ENCODE measurements at regions not wholly inside any gene's neighbourhood (a gene's known extent, or its start where the extent isn't known, plus 50 kb on each side); places are given as distances from the start of the nearest gene placed in this dataset.

- no peak for DNase-seq
Measured at GRCh38 chr2:8527031-8527430, 154.8 kb upstream of the ID2 start.

GRCh38 chr2:8527676-8528075 lies 154.2 kb upstream of the ID2 start:
- DNase-seq = no peak

GRCh38 chr2:8528863-8529262 lies 153.0 kb upstream of the ID2 start:
- DNase-seq = no peak

GRCh38 chr2:8529706-8530277 lies 152.1 kb upstream of the ID2 start:
- DNase-seq = no peak

- DNase-seq = no peak
Measured at GRCh38 chr2:8531481-8531880, 150.4 kb upstream of the ID2 start.

GRCh38 chr2:8532438-8532837 lies 149.4 kb upstream of the ID2 start:
- no peak for DNase-seq

GRCh38 chr2:8533923-8534322 lies 147.9 kb upstream of the ID2 start:
- DNase-seq = no peak

- no peak for DNase-seq
Measured at GRCh38 chr2:8534386-8534728, 147.5 kb upstream of the ID2 start.

- no peak for DNase-seq
Measured at GRCh38 chr2:8534729-8535468, 147.0 kb upstream of the ID2 start.

GRCh38 chr2:8535469-8535795 lies 146.4 kb upstream of the ID2 start:
- DNase-seq = no peak

- DNase-seq = no peak
Measured at GRCh38 chr2:8535821-8536685, 145.8 kb upstream of the ID2 start.

GRCh38 chr2:8536686-8537561 lies 144.9 kb upstream of the ID2 start:
- no peak for DNase-seq

- no peak for DNase-seq
Measured at GRCh38 chr2:8537562-8538155, 144.2 kb upstream of the ID2 start.

- no peak for DNase-seq
Measured at GRCh38 chr2:8538531-8538930, 143.3 kb upstream of the ID2 start.

GRCh38 chr2:8538931-8539621 lies 142.8 kb upstream of the ID2 start:
- DNase-seq = no peak

GRCh38 chr2:8539743-8540551 lies 141.9 kb upstream of the ID2 start:
- DNase-seq = no peak

- no peak for DNase-seq
Measured at GRCh38 chr2:8540552-8541055, 141.3 kb upstream of the ID2 start.

GRCh38 chr2:8541223-8541622 lies 140.6 kb upstream of the ID2 start:
- no peak for DNase-seq

- DNase-seq = no peak
Measured at GRCh38 chr2:8541636-8542035, 140.2 kb upstream of the ID2 start.

- no peak for DNase-seq
Measured at GRCh38 chr2:8542381-8543059, 139.3 kb upstream of the ID2 start.

GRCh38 chr2:8543060-8543382 lies 138.8 kb upstream of the ID2 start:
- no peak for DNase-seq
